Lower leg skin (tissue), 3 donors: ENCODE measurements at regions not wholly inside any gene's neighbourhood (a gene's known extent, or its start where the extent isn't known, plus 50 kb on each side); places are given as distances from the start of the nearest gene placed in this dataset.

ENCODE experiments used
- POLR2A ChIP-seq, 2 donors: fragments of 450-650 bp; IDR thresholded peaks; one replicate each; pipeline ENCODE4 v1.6.1; 2016 to 2017; ENCODE audit warnings: antibody characterized with exemption in 2 of 2, mild to moderate bottlenecking in 1 of 2, moderate library complexity in 1 of 2
- TF ChIP-seq, protein P1 (sequence below), 3 donors: fragments of 450-650 bp; IDR thresholded peaks; one replicate each; pipeline ENCODE4 v1.5.1; 2016; ENCODE audit warnings: antibody characterized with exemption in 3 of 3, mild to moderate bottlenecking in 3 of 3, moderate library complexity in 2 of 3

- TF ChIP-seq, protein P1, sequence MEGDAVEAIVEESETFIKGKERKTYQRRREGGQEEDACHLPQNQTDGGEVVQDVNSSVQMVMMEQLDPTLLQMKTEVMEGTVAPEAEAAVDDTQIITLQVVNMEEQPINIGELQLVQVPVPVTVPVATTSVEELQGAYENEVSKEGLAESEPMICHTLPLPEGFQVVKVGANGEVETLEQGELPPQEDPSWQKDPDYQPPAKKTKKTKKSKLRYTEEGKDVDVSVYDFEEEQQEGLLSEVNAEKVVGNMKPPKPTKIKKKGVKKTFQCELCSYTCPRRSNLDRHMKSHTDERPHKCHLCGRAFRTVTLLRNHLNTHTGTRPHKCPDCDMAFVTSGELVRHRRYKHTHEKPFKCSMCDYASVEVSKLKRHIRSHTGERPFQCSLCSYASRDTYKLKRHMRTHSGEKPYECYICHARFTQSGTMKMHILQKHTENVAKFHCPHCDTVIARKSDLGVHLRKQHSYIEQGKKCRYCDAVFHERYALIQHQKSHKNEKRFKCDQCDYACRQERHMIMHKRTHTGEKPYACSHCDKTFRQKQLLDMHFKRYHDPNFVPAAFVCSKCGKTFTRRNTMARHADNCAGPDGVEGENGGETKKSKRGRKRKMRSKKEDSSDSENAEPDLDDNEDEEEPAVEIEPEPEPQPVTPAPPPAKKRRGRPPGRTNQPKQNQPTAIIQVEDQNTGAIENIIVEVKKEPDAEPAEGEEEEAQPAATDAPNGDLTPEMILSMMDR (IDR thresholded peaks at IDR 0.05): no peak
- no peak for TF ChIP-seq POLR2A (IDR thresholded peaks at IDR 0.05)
These were observed 1523.5 kb downstream of the AACS start for GRCh38 chr12:126588586-126589249.
